BJ (cell line): ENCODE measurements at regions not wholly inside any gene's neighbourhood (a gene's known extent, or its start where the extent isn't known, plus 50 kb on each side); places are given as distances from the start of the nearest gene placed in this dataset.

Experiments used
- CTCF ChIA-PET: fragments of 350-600 bp; formaldehyde crosslinking; extraction: SDS; loops from one replicate; lab custom pipeline; 2021; ENCODE audit warnings: antibody characterized with exemption, inconsistent platforms; lab: Yijun Ruan, JAX
- POLR2A ChIA-PET: fragments of 300-600 bp; sonication (Branson Sonifier 250); formaldehyde crosslinking; extraction: SDS; loops from one replicate; lab custom pipeline; 2021; ENCODE audit warnings: antibody characterized with exemption; lab: Charles Lee
- DNase-seq: peaks from one replicate; pipeline ENCODE4 v3.0.0-alpha.2; 2011; ENCODE audit warnings: low read depth
- H3K27me3 ChIP-seq: 2 replicates; pipeline ENCODE4 v1.6.0; 2011; ENCODE audit warnings: low read length; ENCODE audit not compliant: control insufficient read depth, insufficient read depth
- H3K36me3 ChIP-seq: 2 replicates; pipeline ENCODE4 v1.5.1; 2011; ENCODE audit warnings: low read length; ENCODE audit not compliant: control insufficient read depth, insufficient read depth
- H3K4me3 ChIP-seq: 2 replicates; pipeline ENCODE4 v1.5.1; 2011; ENCODE audit warnings: low read depth, mild to moderate bottlenecking, control low read depth, low read length
- CTCF ChIP-seq: IDR thresholded peaks from 2 replicates; pipeline ENCODE4 v1.5.1; 2011; ENCODE audit warnings: low read depth, mild to moderate bottlenecking, control low read depth, inconsistent platforms, low read length, moderate library complexity; ENCODE audit not compliant: insufficient read depth

- H3K27me3 ChIP-seq: no peaks in the 10 kb centered on the region
- TF ChIP-seq CTCF: no peak
- DNase-seq: no peak
- POLR2A ChIA-PET: no interaction called here
- H3K36me3 ChIP-seq: no peaks in the 10 kb centered on the region
- CTCF ChIA-PET: interaction anchor here (1.3 kb wide), 1 partner anchor 40 kb away, joined by 4 read pairs; no protein-coding TSS in a partner anchor
- H3K4me3 ChIP-seq: no peak overlapping the region
Observed at GRCh38 chr14:65864984-65865383, 452.5 kb downstream of the FUT8 start.

GRCh38 chr14:65866448-65866847 is 453.9 kb downstream of the FUT8 start:
- DNase-seq: peak; percentile 75
- POLR2A ChIA-PET: interaction anchor here (0.5 kb wide), 1 partner anchor 30 kb away, joined by 3 read pairs; no protein-coding TSS in a partner anchor
- Histone ChIP-seq H3K27me3 (no peaks in the 10 kb centered on the region), H3K36me3 (no peaks in the 10 kb centered on the region), H3K4me3 (no peak overlapping the region)
- CTCF ChIA-PET: interaction anchor here (1.0 to 1.4 kb wide), 2 partner anchors 33 to 455 kb away, joined by 3 to 4 read pairs; no protein-coding TSS in a partner anchor
- no peak for TF ChIP-seq CTCF

- CTCF ChIA-PET: interaction anchor here (0.7 to 1.4 kb wide), 4 partner anchors 34 to 455 kb away, joined by 3 to 4 read pairs (median 4); no protein-coding TSS in a partner anchor
- no peak for TF ChIP-seq CTCF
- Histone ChIP-seq H3K36me3 (no peaks in the 10 kb centered on the region), H3K4me3 (no peak overlapping the region), H3K27me3 (no peaks in the 10 kb centered on the region)
- POLR2A ChIA-PET: no interaction called here
- no peak for DNase-seq
Observed at GRCh38 chr14:65866886-65867285, 454.4 kb downstream of the FUT8 start.

GRCh38 chr14:65867333-65867732 is 454.8 kb downstream of the FUT8 start:
- POLR2A ChIA-PET: no interaction called here
- no peak for TF ChIP-seq CTCF
- DNase-seq: no peak
- H3K27me3 ChIP-seq: no peaks in the 10 kb centered on the region
- no peak overlapping the region for H3K4me3 ChIP-seq
- CTCF ChIA-PET: interaction anchor here (0.7 to 1.4 kb wide), 3 partner anchors 42 to 455 kb away, joined by 3 to 4 read pairs (median 3); no protein-coding TSS in a partner anchor
- H3K36me3 ChIP-seq: no peaks in the 10 kb centered on the region

- ChIA-PET POLR2A (no interaction called here), CTCF (no interaction called here)
- Histone ChIP-seq H3K27me3 (no peaks in the 10 kb centered on the region), H3K4me3 (no peak overlapping the region), H3K36me3 (no peaks in the 10 kb centered on the region)
- no peak for TF ChIP-seq CTCF
- no peak for DNase-seq
Observed at GRCh38 chr14:65872536-65872935, 460.0 kb downstream of the FUT8 start.
